GM23338 (cell line): ENCODE measurements at regions not wholly inside any gene's neighbourhood (a gene's known extent, or its start where the extent isn't known, plus 50 kb on each side); places are given as distances from the start of the nearest gene placed in this dataset.

ENCODE experiments used
- ATAC-seq: fragments of 200-7000 bp; cut with Tn5 transposase; 3 replicates; pipeline ENCODE4 v1.9.1; 2020
- DNase-seq: peaks from one replicate; pipeline ENCODE4 v3.0.0-alpha.2; 2015; ENCODE audit warnings: low spot score
- H2AFZ ChIP-seq: fragments of 200-600 bp; sonication (generic); 2 replicates; pipeline ENCODE4 v1.8.0; 2016; ENCODE audit warnings: antibody characterized with exemption, mild to moderate bottlenecking, moderate library complexity
- H3F3A ChIP-seq: fragments of 200-600 bp; sonication (generic); replicated peaks from 2 replicates; pipeline ENCODE4 v1.8.0; 2017; ENCODE audit warnings: antibody characterized with exemption, mixed run types, low read depth
- H3K27ac ChIP-seq: fragments of 200-600 bp; sonication (generic); 2 replicates; pipeline ENCODE4 v1.6.1; 2016; ENCODE audit warnings: low read depth
- H3K27me3 ChIP-seq: fragments of 200-600 bp; sonication (generic); 2 replicates; pipeline ENCODE4 v1.8.0; 2016; ENCODE audit warnings: mild to moderate bottlenecking, mixed run types, moderate library complexity; ENCODE audit not compliant: insufficient read depth
- H3K36me3 ChIP-seq: fragments of 200-600 bp; sonication (generic); 2 replicates; pipeline ENCODE4 v1.8.0; 2016; ENCODE audit warnings: mild to moderate bottlenecking; ENCODE audit not compliant: insufficient read depth
- H3K4me1 ChIP-seq: fragments of 200-600 bp; sonication (generic); 2 replicates; pipeline ENCODE4 v1.8.0; 2016; ENCODE audit warnings: mild to moderate bottlenecking, moderate library complexity; ENCODE audit not compliant: insufficient read depth
- H3K4me2 ChIP-seq: fragments of 200-600 bp; sonication (generic); 2 replicates; pipeline ENCODE4 v1.7.1; 2017; ENCODE audit warnings: mixed run types
- H3K4me3 ChIP-seq: fragments of 200-600 bp; sonication (generic); 2 replicates; pipeline ENCODE4 v1.6.1; 2016; ENCODE audit warnings: mixed run types
- H3K79me2 ChIP-seq: fragments of 200-600 bp; sonication (generic); replicated peaks from 2 replicates; pipeline ENCODE4 v1.8.0; 2017; ENCODE audit warnings: mild to moderate bottlenecking; ENCODE audit not compliant: insufficient read depth
- H3K9me2 ChIP-seq: fragments of 200-600 bp; sonication (generic); 2 replicates; pipeline ENCODE4 v1.8.0; 2017; ENCODE audit not compliant: insufficient read depth
- H4K20me1 ChIP-seq: fragments of 200-600 bp; sonication (generic); replicated peaks from 2 replicates; pipeline ENCODE4 v1.8.0; 2017; ENCODE audit warnings: mild to moderate bottlenecking; ENCODE audit not compliant: insufficient read depth
- H3K27ac Mint-ChIP-seq: 2 replicates; pipeline ENCODE4 v1.8.0; 2020; ENCODE audit warnings: inconsistent platforms, mild to moderate bottlenecking, moderate library complexity, mixed read lengths
- H3K27me3 Mint-ChIP-seq: 3 replicates; pipeline ENCODE4 v1.8.0; 2022; ENCODE audit warnings: low read depth, mild to moderate bottlenecking, moderate library complexity, mixed read lengths, inconsistent platforms; ENCODE audit not compliant: insufficient read depth, poor library complexity
- H3K36me3 Mint-ChIP-seq: 3 replicates; pipeline ENCODE4 v1.8.0; 2021; ENCODE audit warnings: low read depth, mild to moderate bottlenecking, inconsistent platforms, moderate library complexity, mixed read lengths
- H3K4me1 Mint-ChIP-seq: 3 replicates; pipeline ENCODE4 v1.8.0; 2020; ENCODE audit warnings: mild to moderate bottlenecking, inconsistent platforms, mixed read lengths
- H3K4me3 Mint-ChIP-seq: 3 replicates; pipeline ENCODE4 v1.8.0; 2021; ENCODE audit warnings: moderate library complexity, mild to moderate bottlenecking, inconsistent platforms, mixed read lengths
- H3K9me3 Mint-ChIP-seq: 3 replicates; pipeline ENCODE4 v1.8.0; 2020; ENCODE audit warnings: moderate library complexity, mild to moderate bottlenecking, inconsistent platforms, mixed read lengths
- CREB1 ChIP-seq: fragments of 250-450 bp; sonication (Bioruptor Pico); IDR thresholded peaks from 2 replicates; pipeline ENCODE4 v1.5.0; 2020; ENCODE audit warnings: low read depth, mild to moderate bottlenecking, moderate library complexity
- ETS1 ChIP-seq: IDR thresholded peaks from 2 replicates; pipeline ENCODE4 v1.6.1; 2016; ENCODE audit warnings: antibody characterized with exemption
- EZH2phosphoT487 ChIP-seq: fragments of 200-600 bp; sonication (generic); IDR thresholded peaks from one replicate; pipeline ENCODE4 v1.8.1; 2018; ENCODE audit warnings: antibody characterized with exemption; ENCODE audit not compliant: unreplicated experiment
- JUNB ChIP-seq: IDR thresholded peaks from one replicate; pipeline ENCODE4 v1.6.1; 2016; ENCODE audit warnings: antibody characterized with exemption; ENCODE audit not compliant: unreplicated experiment
- POLR2AphosphoS5 ChIP-seq: IDR thresholded peaks from 2 replicates; pipeline ENCODE4 v1.6.1; 2016; ENCODE audit warnings: antibody characterized with exemption, low read depth
- REST ChIP-seq: IDR thresholded peaks from one replicate; pipeline ENCODE4 v1.6.1; 2018; ENCODE audit warnings: antibody characterized with exemption; ENCODE audit not compliant: unreplicated experiment
- STAT1 ChIP-seq: IDR thresholded peaks from one replicate; pipeline ENCODE4 v1.6.1; 2016; ENCODE audit warnings: antibody characterized with exemption; ENCODE audit not compliant: unreplicated experiment
- ZNF114 ChIP-seq: fragments of 250-450 bp; sonication (Bioruptor Pico); IDR thresholded peaks from 2 replicates; pipeline ENCODE4 v1.5.0; 2020; ENCODE audit warnings: mild to moderate bottlenecking, moderate library complexity
- ZNF331 ChIP-seq: fragments of 250-450 bp; sonication (Bioruptor Pico); IDR thresholded peaks from 2 replicates; pipeline ENCODE4 v1.5.0; 2020; ENCODE audit warnings: low read depth, mild to moderate bottlenecking, moderate library complexity
- ZNF462 ChIP-seq: fragments of 250-450 bp; sonication (Bioruptor Pico); IDR thresholded peaks from 2 replicates; pipeline ENCODE4 v1.5.0; 2020; ENCODE audit warnings: mild to moderate bottlenecking, moderate library complexity

GRCh38 chr5:67997892-67998457 lies 217.6 kb upstream of the PIK3R1 start:
- peaks cover 5% of the 10 kb centered on the region for H3K27me3 Mint-ChIP-seq
- no peak for ATAC-seq
- Histone ChIP-seq H3K9me2 (0 out of 2 replicates have a peak, but pooled peaks cover 4% of the 10 kb centered on the region), H2AFZ (no peak overlapping the region), H4K20me1 (no peaks in the 10 kb centered on the region), H3K4me1 (no peaks in the 10 kb centered on the region), H3F3A (no peaks in the 10 kb centered on the region), H3K4me3 (no peak overlapping the region), H3K27me3 (no peaks in the 10 kb centered on the region), H3K27ac (no peak overlapping the region), H3K79me2 (no peaks in the 10 kb centered on the region), H3K4me2 (no peak overlapping the region), H3K36me3 (no peaks in the 10 kb centered on the region)
- H3K9me3 Mint-ChIP-seq = no peaks in the 10 kb centered on the region; the same call in 2 of the 3 replicates
- no peaks in the 10 kb centered on the region for H3K4me1 Mint-ChIP-seq
- H3K36me3 Mint-ChIP-seq = 0 out of 3 replicates have a peak, but pooled peaks cover 2% of the 10 kb centered on the region
- no peak overlapping the region for H3K4me3 Mint-ChIP-seq
- H3K27ac Mint-ChIP-seq = no peak overlapping the region
- no peak for DNase-seq
- TF ChIP-seq ZNF114 (CRISPR knock-in tag) (no peak), POLR2AphosphoS5 (no peak), ETS1 (no peak), STAT1 (no peak), ZNF331 (CRISPR knock-in tag) (no peak), CREB1 (CRISPR knock-in tag) (no peak), REST (no peak), JUNB (no peak), EZH2phosphoT487 (no peak), ZNF462 (no peak)
